WTC11 (cell line): ENCODE measurements at regions not wholly inside any gene's neighbourhood (a gene's known extent, or its start where the extent isn't known, plus 50 kb on each side); places are given as distances from the start of the nearest gene placed in this dataset.

ENCODE experiments used
- ATAC-seq: fragments of 200-7000 bp; cut with Tn5 transposase; 2 replicates; pipeline ENCODE4 v1.10.0; 2021; ENCODE audit warnings: mild to moderate bottlenecking, moderate library complexity
- CTCF ChIA-PET: fragments of 300-600 bp; sonication (Branson Sonifier 250); formaldehyde crosslinking; loops from one replicate; lab custom pipeline; 2021; ENCODE audit warnings: antibody characterized with exemption; lab: Charles Lee
- POLR2A ChIA-PET: fragments of 350-600 bp; sonication (Branson Sonifier 250); formaldehyde crosslinking; loops from one replicate; lab custom pipeline; 2021; ENCODE audit warnings: antibody characterized with exemption; lab: Charles Lee
- DNase-seq: peaks from one replicate; pipeline ENCODE4 v3.0.0; 2021; ENCODE audit warnings: low spot score
- H3K27ac Mint-ChIP-seq: 2 replicates; pipeline ENCODE4 v1.8.0; 2021; ENCODE audit warnings: mixed read lengths
- H3K27me3 Mint-ChIP-seq: 2 replicates; pipeline ENCODE4 v1.8.0; 2021; ENCODE audit warnings: low read depth, mild to moderate bottlenecking, moderate library complexity, mixed read lengths
- H3K36me3 Mint-ChIP-seq: 2 replicates; pipeline ENCODE4 v1.8.0; 2021; ENCODE audit warnings: mixed read lengths
- H3K4me1 Mint-ChIP-seq: 2 replicates; pipeline ENCODE4 v1.8.0; 2022; ENCODE audit warnings: mixed read lengths
- H3K4me3 Mint-ChIP-seq: 2 replicates; pipeline ENCODE4 v1.8.0; 2021; ENCODE audit warnings: mild to moderate bottlenecking, moderate library complexity, mixed read lengths
- H3K9me3 Mint-ChIP-seq: 2 replicates; pipeline ENCODE4 v1.8.0; 2021; ENCODE audit warnings: mixed read lengths
- CREB1 ChIP-seq: sonication (generic); formaldehyde crosslinking; IDR thresholded peaks from 2 replicates; pipeline ENCODE4 v1.8.0; 2023; ENCODE audit warnings: mild to moderate bottlenecking, missing genetic modification reagents
- FOXK1 ChIP-seq: sonication (generic); formaldehyde crosslinking; IDR thresholded peaks from 2 replicates; pipeline ENCODE4 v1.8.0; 2022; ENCODE audit warnings: mild to moderate bottlenecking, moderate library complexity, missing genetic modification reagents
- FOXP1 ChIP-seq: sonication (generic); formaldehyde crosslinking; IDR thresholded peaks from 2 replicates; pipeline ENCODE4 v1.8.0; 2022; ENCODE audit warnings: missing genetic modification reagents, mild to moderate bottlenecking, moderate library complexity, borderline replicate concordance
- GTF2I ChIP-seq: fragments of 250-450 bp; sonication (Bioruptor Pico); conservative IDR thresholded peaks from 2 replicates; pipeline ENCODE4 v1.4.0; 2021; ENCODE audit warnings: mild to moderate bottlenecking
- HMGA2 ChIP-seq: fragments of 250-450 bp; sonication (Bioruptor Pico); IDR thresholded peaks from 2 replicates; pipeline ENCODE4 v1.4.0; 2021; ENCODE audit warnings: mild to moderate bottlenecking, moderate library complexity
- JAZF1 ChIP-seq: fragments of 250-450 bp; sonication (Bioruptor Pico); IDR thresholded peaks from 2 replicates; pipeline ENCODE4 v1.9.0; 2021; ENCODE audit warnings: moderate library complexity, mild to moderate bottlenecking, inconsistent platforms
- NR3C1 ChIP-seq: sonication (generic); formaldehyde crosslinking; conservative IDR thresholded peaks from 2 replicates; pipeline ENCODE4 v1.8.1; 2023; ENCODE audit warnings: low read depth, mild to moderate bottlenecking, missing genetic modification reagents
- TEAD1 ChIP-seq: sonication (generic); formaldehyde crosslinking; IDR thresholded peaks from 2 replicates; pipeline ENCODE4 v1.8.0; 2022; ENCODE audit warnings: mild to moderate bottlenecking, missing genetic modification reagents
- TEAD4 ChIP-seq: sonication (generic); formaldehyde crosslinking; IDR thresholded peaks from 2 replicates; pipeline ENCODE4 v1.8.0; 2022; ENCODE audit warnings: mild to moderate bottlenecking, missing genetic modification reagents
- TP53 ChIP-seq: sonication (generic); formaldehyde crosslinking; IDR thresholded peaks from 2 replicates; pipeline ENCODE4 v1.8.1; 2023; ENCODE audit warnings: mild to moderate bottlenecking, missing genetic modification reagents
- ZNF219 ChIP-seq: sonication (generic); formaldehyde crosslinking; IDR thresholded peaks from 2 replicates; pipeline ENCODE4 v1.8.0; 2023; ENCODE audit warnings: missing genetic modification reagents, mild to moderate bottlenecking, borderline replicate concordance
- ZNF232 ChIP-seq: sonication (generic); formaldehyde crosslinking; IDR thresholded peaks from 2 replicates; pipeline ENCODE4 v1.8.0; 2022; ENCODE audit warnings: mild to moderate bottlenecking, missing genetic modification reagents
- ZNF396 ChIP-seq: fragments of 250-450 bp; sonication (Bioruptor Pico); IDR thresholded peaks from 2 replicates; pipeline ENCODE4 v1.8.0; 2021; ENCODE audit warnings: mild to moderate bottlenecking, moderate library complexity, borderline replicate concordance
- TF ChIP-seq, protein P1 (sequence below): sonication (generic); formaldehyde crosslinking; IDR thresholded peaks from 2 replicates; pipeline ENCODE4 v1.8.0; 2023; ENCODE audit warnings: mild to moderate bottlenecking, missing genetic modification reagents
- TF ChIP-seq, protein P2 (sequence below): sonication (generic); formaldehyde crosslinking; IDR thresholded peaks from 2 replicates; pipeline ENCODE4 v1.8.0; 2022; ENCODE audit warnings: mild to moderate bottlenecking, missing genetic modification reagents
- TF ChIP-seq, protein P3 (sequence below): fragments of 250-450 bp; sonication (Bioruptor Pico); IDR thresholded peaks from 2 replicates; pipeline ENCODE4 v2.1.2; 2022; ENCODE audit warnings: mild to moderate bottlenecking, moderate library complexity
- TF ChIP-seq, protein P4 (sequence below): sonication (generic); formaldehyde crosslinking; IDR thresholded peaks from 2 replicates; pipeline ENCODE4 v1.8.1; 2022; ENCODE audit warnings: missing genetic modification reagents, borderline replicate concordance
- TF ChIP-seq, protein P5 (sequence below): sonication (generic); formaldehyde crosslinking; IDR thresholded peaks from 2 replicates; pipeline ENCODE4 v1.8.0; 2022; ENCODE audit warnings: mild to moderate bottlenecking, missing genetic modification reagents
- TF ChIP-seq, protein P6 (sequence below): sonication (generic); formaldehyde crosslinking; IDR thresholded peaks from 2 replicates; pipeline ENCODE4 v1.8.1; 2023; ENCODE audit warnings: mild to moderate bottlenecking, missing genetic modification reagents, moderate library complexity

DNA sequence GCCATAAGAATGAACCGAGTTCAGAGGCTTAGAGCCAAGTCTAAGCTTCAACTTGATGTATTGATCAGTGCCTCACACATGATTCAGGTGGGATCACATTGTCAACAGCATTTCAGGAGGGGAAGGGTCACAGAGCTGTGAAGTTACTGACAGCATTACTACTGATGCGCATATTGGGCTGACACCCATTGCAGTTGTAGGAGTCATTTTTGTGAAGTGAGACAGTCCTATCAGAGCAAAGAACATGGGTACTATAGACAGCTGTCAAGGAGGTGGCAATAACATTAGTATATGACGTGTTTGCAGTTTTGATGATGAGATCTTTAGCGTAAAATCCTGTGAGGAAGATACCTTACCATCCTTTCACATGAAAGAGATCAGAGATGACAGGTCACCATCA, 206.0 kb upstream of the RBM19 start:
- Mint-ChIP-seq H3K4me3 (no peak overlapping the region), H3K36me3 (no peaks in the 10 kb centered on the region), H3K4me1 (peaks cover 12% of the 10 kb centered on the region), H3K27ac (no peak overlapping the region), H3K27me3 (peaks cover 34% of the 10 kb centered on the region), H3K9me3 (no peaks in the 10 kb centered on the region)
- TF ChIP-seq ZNF219 (CRISPR knock-in tag), result no peak
- TF ChIP-seq, protein P1, sequence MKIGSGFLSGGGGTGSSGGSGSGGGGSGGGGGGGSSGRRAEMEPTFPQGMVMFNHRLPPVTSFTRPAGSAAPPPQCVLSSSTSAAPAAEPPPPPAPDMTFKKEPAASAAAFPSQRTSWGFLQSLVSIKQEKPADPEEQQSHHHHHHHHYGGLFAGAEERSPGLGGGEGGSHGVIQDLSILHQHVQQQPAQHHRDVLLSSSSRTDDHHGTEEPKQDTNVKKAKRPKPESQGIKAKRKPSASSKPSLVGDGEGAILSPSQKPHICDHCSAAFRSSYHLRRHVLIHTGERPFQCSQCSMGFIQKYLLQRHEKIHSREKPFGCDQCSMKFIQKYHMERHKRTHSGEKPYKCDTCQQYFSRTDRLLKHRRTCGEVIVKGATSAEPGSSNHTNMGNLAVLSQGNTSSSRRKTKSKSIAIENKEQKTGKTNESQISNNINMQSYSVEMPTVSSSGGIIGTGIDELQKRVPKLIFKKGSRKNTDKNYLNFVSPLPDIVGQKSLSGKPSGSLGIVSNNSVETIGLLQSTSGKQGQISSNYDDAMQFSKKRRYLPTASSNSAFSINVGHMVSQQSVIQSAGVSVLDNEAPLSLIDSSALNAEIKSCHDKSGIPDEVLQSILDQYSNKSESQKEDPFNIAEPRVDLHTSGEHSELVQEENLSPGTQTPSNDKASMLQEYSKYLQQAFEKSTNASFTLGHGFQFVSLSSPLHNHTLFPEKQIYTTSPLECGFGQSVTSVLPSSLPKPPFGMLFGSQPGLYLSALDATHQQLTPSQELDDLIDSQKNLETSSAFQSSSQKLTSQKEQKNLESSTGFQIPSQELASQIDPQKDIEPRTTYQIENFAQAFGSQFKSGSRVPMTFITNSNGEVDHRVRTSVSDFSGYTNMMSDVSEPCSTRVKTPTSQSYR, result no peak
- TF ChIP-seq, protein P2, sequence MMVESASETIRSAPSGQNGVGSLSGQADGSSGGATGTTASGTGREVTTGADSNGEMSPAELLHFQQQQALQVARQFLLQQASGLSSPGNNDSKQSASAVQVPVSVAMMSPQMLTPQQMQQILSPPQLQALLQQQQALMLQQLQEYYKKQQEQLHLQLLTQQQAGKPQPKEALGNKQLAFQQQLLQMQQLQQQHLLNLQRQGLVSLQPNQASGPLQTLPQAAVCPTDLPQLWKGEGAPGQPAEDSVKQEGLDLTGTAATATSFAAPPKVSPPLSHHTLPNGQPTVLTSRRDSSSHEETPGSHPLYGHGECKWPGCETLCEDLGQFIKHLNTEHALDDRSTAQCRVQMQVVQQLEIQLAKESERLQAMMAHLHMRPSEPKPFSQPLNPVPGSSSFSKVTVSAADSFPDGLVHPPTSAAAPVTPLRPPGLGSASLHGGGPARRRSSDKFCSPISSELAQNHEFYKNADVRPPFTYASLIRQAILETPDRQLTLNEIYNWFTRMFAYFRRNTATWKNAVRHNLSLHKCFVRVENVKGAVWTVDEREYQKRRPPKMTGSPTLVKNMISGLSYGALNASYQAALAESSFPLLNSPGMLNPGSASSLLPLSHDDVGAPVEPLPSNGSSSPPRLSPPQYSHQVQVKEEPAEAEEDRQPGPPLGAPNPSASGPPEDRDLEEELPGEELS (CRISPR knock-in tag), result no peak
- no peak for TF ChIP-seq ZNF396 (CRISPR knock-in tag)
- TF ChIP-seq TP53 (CRISPR knock-in tag), result no peak
- TF ChIP-seq, protein P3, sequence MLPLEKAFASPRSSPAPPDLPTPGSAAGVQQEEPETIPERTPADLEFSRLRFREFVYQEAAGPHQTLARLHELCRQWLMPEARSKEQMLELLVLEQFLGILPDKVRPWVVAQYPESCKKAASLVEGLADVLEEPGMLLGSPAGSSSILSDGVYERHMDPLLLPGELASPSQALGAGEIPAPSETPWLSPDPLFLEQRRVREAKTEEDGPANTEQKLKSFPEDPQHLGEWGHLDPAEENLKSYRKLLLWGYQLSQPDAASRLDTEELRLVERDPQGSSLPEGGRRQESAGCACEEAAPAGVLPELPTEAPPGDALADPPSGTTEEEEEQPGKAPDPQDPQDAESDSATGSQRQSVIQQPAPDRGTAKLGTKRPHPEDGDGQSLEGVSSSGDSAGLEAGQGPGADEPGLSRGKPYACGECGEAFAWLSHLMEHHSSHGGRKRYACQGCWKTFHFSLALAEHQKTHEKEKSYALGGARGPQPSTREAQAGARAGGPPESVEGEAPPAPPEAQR (CRISPR knock-in tag), result no peak
- no peak for TF ChIP-seq FOXP1 (CRISPR knock-in tag)
- no peak for TF ChIP-seq JAZF1 (CRISPR knock-in tag)
- no peak for TF ChIP-seq TEAD1 (CRISPR knock-in tag)
- TF ChIP-seq FOXK1 (CRISPR knock-in tag), result no peak
- TF ChIP-seq TEAD4 (CRISPR knock-in tag), result no peak
- TF ChIP-seq, protein P4, sequence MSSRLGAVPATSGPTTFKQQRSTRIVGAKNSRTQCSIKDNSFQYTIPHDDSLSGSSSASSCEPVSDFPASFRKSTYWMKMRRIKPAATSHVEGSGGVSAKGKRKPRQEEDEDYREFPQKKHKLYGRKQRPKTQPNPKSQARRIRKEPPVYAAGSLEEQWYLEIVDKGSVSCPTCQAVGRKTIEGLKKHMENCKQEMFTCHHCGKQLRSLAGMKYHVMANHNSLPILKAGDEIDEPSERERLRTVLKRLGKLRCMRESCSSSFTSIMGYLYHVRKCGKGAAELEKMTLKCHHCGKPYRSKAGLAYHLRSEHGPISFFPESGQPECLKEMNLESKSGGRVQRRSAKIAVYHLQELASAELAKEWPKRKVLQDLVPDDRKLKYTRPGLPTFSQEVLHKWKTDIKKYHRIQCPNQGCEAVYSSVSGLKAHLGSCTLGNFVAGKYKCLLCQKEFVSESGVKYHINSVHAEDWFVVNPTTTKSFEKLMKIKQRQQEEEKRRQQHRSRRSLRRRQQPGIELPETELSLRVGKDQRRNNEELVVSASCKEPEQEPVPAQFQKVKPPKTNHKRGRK, result no peak
- TF ChIP-seq, protein P5, sequence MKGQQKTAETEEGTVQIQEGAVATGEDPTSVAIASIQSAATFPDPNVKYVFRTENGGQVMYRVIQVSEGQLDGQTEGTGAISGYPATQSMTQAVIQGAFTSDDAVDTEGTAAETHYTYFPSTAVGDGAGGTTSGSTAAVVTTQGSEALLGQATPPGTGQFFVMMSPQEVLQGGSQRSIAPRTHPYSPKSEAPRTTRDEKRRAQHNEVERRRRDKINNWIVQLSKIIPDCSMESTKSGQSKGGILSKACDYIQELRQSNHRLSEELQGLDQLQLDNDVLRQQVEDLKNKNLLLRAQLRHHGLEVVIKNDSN, result no peak
- no peak for TF ChIP-seq NR3C1
- TF ChIP-seq GTF2I, result no peak
- no peak for TF ChIP-seq HMGA2 (CRISPR knock-in tag)
- TF ChIP-seq ZNF232 (CRISPR knock-in tag), result no peak
- TF ChIP-seq CREB1 (CRISPR knock-in tag), result no peak
- TF ChIP-seq, protein P6, sequence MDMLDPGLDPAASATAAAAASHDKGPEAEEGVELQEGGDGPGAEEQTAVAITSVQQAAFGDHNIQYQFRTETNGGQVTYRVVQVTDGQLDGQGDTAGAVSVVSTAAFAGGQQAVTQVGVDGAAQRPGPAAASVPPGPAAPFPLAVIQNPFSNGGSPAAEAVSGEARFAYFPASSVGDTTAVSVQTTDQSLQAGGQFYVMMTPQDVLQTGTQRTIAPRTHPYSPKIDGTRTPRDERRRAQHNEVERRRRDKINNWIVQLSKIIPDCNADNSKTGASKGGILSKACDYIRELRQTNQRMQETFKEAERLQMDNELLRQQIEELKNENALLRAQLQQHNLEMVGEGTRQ (CRISPR knock-in tag), result no peak
- CTCF ChIA-PET, result interaction anchor here (1.0 to 1.6 kb wide), 2 partner anchors 55 to 192 kb away, joined by 3 read pairs; no protein-coding TSS in a partner anchor
- no peak for DNase-seq
- POLR2A ChIA-PET, result no interaction called here
- no peak for ATAC-seq
